Fibroblast of skin of right biceps (primary cell): ENCODE measurements at regions not wholly inside any gene's neighbourhood (a gene's known extent, or its start where the extent isn't known, plus 50 kb on each side); places are given as distances from the start of the nearest gene placed in this dataset.

ENCODE experiments used
- DNase-seq: peaks from one replicate; pipeline ENCODE4 v3.0.0-alpha.2; 2013

DNA sequence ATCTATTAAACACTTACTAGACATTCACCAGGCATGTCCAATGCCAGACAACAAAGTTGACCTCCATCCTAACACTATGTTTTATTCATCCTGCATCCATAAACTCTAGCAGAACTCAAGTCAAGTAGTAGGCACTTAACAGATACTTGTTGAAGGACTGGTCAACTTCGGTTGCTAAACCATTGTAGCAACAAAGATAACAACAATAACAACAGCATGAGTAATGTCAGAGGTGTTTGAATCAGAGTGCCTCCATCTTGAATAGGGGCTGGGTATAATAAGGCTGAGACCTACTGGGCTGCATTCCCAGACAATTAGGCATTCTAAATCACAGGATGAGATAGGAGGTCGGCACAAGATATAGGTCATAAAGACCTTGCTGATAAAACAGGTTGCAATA lies 180.5 kb upstream of the ZNF462 start:
- no peak for DNase-seq

DNA sequence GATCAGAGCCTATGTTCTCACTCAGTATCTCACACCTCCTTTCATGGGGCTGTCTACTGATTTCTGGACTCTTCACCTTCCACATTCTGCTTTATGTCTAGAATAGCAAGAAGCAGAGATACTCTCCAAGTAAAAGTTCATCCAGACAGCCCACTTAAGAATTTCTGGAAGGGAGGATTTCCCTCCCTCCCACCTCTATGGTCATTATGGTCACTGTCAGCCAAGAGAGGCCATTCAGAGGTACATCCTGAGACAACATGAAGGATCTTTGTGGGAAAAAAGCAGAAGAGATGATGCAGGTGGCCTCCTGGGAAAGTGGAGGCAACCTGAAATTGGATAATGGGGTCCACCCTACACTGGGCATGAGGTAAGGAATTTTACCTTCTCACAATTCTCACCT lies 179.5 kb upstream of the ZNF462 start:
- no peak for DNase-seq

DNA sequence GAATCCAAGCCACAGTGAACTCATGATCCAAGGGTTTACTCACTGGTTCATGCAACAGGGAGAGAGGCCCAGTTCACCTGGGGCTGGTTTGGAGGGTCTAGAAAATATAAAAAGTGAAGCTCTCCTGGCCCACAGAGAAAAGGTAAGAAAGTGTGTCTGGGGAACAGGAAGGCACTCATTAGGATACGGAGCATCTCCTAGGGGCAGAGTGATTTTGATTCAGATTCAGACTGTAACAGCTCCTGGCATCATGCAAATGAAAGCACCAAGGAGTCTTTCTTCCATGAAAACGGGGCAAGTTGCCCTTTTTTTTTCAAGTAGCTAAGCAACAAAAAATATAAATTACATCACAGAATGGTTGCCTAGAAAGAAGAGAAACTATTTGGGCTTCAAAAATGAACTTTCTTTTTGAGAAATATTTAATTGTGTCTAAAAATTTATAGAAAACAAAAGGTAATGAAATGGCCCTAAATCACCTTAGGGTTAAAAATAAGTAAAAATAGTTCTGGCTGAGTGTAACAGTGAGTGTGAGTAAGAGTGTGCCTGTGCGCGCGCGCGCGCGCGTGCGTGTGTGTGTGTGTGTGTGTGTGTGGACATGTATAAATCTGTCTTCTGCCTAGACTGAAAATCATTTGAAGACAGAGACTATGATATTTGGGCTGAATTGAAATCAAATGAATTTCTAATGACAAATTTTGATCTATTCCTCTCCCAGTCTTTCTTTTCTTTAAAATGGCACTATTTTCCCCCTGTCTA lies 177.8 kb upstream of the ZNF462 start:
- DNase-seq: no peak

DNA sequence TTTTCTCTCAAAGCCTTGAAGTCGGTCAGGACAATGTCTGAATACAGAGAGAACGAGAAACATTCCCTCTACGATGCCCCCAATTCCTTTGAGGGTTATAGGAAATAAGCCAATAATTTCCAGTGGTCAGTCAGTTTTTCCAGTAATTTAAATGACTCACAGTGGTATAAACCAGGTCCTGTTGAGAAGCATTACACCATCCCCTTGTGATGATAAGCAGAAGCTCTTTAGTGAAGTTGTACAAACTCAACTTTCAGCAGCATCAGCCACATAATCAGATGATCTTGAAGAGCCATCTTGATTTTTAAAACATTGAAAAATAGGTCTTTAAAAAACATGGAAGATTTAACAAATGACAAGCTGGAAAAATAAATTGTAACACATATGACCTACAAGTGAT lies 173.9 kb upstream of the ZNF462 start:
- DNase-seq: peak; percentile 32

DNA sequence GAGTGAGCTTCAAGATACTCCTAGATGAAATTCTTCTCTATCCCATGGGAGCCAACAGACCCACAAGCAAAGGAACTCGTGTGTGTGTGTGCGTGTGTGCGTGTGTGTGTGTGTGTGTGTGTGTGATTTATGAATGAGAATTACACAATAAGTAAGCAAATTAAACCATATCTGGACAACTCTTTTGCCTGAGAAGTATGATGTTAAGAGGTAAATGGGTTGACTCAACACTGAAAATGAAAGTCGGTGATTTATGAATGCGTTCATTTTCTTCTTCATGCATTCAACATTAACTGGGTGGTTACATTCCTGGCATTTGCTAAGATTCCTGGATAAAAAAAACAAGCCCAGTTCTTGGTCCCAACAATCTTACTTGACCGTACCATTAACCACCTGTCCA lies 171.3 kb upstream of the ZNF462 start:
- peak; percentile 30 for DNase-seq

DNA sequence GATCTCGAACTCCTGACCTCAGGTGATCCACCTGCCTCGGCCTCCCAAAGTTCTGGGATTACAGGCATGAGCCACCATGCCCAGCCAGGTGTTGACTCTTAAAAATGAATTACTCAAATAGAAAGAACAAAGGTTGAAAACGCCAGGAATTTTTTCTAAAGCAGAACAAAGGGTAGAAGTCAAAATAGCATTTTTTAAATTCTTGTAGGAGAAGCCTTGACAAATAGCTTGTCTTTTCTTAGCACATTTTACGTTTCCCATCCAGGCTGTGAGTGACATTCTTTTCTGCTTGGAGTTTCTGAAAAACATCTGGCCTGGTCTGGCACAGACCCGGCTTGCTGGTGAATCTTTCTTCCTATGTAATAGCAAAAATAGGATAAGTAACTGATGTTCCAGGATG lies 169.4 kb upstream of the ZNF462 start:
- DNase-seq: no peak

DNA sequence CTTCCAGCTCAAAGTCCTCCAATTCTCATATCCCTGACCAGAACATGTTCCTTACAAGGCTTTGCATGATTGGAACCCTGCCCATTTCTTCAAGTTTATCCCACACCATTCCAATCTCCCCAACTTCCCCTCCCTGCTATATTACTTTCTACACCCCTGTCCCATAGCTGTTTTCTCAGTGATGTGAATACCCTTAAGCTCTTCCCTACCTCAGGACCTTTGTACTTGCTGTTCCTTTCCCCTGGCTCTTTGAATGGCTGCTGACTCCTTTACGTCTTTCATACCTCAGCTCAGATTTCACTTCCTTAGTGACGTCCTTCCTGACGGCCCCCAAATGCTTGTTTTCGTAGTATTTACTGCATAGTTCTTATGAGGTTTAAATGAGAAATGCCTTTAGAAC lies 166.2 kb upstream of the ZNF462 start:
- no peak for DNase-seq

DNA sequence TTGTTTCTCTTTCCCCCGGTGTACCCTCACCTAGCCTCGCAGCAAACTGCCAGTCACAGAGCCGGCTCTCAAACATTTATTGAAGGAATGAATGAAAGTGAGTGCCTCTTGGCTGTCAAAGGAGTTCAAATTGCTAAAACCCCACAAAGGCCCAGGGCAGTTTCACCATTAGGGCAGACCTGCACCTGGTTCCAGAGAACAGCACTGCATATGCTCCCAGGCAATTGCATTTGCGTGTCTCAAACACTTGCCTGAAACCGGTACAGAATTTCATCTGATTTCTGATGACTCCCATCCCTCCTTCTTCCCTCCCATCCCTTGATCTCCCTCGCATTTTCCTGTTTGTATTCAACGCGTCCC lies 165.6 kb upstream of the ZNF462 start:
- DNase-seq: no peak

DNA sequence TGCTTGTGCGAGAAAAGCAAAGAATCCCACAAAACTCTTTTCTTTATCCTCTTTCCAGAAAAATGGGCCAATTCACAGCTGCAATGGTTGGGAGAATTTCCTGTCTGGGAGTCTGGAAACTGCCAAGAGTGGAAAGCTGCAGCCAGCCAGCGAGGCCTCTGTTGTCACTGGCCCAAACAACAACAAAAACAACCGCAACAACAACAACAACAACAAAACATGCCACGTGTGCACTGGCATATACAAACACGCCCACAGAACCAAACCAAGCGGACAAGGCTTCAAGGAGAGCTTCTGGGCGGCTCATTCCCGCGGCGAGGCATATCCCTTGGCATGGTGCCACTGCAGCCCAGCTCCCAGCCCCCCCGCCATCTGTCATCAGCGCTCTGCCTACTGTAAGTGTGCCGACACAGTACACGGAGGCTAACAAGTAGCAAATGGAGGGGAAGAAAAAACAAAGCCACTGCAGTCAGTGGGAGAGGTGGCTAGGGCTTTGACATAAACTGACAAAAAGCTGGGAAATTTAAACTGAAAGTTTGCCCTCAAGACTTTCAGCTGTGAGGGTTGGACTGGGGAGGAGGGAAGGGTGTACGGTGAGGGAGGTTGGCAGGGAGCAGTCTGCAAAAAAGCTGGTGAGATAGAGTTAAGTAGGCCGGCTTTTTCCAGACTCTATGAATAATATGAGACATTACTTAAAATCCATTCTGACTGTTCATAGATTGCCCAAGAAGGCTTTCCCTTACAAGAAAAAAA lies 165.0 kb upstream of the ZNF462 start:
- peak; percentile 78 for DNase-seq

DNA sequence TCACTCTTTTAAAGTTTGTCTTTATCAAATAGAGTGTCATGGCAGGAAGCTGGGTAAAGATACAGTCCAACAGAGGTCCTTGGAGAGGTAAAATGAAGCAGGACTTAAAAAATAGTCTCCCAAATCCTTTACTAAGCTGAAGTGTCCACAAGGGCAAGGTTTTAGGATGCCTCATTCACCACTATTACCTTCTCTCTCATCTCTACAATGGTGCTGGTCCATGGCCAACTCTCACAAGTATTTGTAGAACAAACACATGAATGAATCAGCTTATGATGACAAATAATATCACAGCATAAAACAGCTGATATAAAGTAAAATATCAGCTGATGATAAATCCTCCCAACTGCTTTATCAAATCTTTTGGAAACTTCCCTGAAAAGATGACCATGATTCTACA lies 162.3 kb upstream of the ZNF462 start:
- peak; percentile 72 for DNase-seq

DNA sequence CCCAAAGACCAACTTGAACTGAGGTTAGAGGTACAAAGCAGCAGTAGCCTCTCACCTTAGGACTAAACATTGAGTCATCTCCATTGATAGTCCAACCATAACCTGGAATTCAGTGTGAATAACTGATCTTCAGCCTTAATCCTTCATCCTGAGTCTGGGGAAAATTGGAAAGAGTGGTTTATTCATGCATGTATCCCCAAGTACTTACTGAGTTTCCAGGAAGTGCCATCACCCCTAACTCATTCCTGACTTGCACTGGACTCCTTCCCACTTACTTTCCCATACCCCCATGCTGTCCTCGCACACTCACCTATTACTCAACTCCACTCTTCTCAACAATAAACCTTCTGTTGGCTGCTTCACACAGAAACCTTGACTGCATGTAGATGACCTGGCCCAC lies 161.4 kb upstream of the ZNF462 start:
- DNase-seq: no peak

DNA sequence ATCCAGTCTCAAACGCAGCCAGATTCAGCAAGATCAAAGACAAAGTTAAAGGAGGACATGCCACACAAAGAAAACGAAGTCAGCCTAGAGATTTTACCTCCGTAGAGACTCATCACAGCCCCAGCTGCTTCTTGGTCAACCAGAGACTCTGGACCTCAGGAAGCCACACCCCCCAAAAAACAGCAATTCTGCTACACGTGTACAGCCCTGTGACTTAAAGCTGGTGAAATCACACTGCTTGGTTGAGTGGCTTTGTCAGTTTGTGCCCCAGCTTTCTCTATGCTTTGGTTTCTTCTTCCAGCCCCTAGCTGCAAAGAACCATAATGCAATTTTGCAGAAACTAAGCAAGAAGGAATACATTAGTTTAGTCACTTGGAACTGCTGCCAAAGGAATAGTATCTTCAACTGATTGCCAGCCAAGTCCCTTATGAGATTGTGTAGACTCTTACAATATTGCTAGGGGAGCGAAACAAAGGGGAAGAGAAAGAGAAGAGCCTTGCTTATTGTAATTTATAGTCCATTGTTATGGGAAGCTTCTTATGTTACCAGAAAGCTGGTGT lies 158.8 kb upstream of the ZNF462 start:
- peak; percentile 54 for DNase-seq

DNA sequence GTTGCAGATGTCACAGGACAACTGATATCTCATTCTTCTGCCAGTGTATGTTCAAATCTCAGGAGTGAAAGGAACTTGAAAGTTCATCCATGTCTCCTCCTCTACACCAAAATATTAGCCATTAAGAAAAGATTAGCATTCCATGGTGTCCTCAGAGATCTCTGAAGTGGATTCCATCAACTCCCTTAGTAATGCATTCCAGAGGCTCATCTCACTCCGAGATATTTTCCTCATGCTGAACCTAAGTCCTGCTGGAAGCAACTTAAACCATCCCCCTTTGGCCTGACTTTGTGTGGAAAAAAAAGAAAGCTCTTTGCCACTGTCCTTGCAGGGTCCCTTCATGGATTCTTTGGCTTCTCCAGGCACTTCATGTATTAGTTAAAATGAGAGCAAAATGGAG lies 155.7 kb upstream of the ZNF462 start:
- DNase-seq: peak; percentile 74

DNA sequence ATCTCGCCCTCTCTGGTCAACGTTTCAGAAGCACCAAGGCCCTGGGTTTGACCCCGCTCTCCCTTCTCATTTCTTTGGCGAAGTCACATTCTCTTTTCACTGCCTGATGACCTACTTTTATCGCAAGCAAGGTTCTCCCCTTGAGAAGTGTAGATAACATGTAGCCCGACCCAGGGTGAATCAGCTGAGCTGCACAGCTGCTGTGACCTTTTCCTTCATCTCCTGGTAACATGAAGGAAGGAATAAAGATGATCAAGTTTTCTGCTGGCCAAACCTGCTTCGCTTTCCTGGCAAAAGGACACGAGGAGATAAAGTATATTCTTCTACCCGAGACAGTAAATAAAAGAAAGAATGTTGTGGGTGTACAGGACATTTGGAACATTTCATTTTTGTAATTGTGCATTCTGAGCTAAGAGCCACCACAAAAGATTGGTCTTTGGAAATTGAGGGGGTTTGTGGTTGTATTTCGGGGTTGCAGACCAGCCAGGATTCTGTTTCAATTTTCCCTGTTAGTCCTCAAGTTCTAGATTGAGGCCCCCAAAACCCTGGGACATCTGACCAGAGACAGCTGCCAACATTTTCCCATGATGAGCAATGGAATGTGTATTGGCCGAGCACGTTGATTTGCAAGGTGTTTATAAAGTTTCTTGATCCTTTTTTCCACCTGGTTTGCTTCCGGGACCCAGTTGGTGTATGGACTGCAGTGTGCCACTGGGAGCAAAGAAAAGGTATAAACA lies 155.1 kb upstream of the ZNF462 start:
- DNase-seq: no peak

DNA sequence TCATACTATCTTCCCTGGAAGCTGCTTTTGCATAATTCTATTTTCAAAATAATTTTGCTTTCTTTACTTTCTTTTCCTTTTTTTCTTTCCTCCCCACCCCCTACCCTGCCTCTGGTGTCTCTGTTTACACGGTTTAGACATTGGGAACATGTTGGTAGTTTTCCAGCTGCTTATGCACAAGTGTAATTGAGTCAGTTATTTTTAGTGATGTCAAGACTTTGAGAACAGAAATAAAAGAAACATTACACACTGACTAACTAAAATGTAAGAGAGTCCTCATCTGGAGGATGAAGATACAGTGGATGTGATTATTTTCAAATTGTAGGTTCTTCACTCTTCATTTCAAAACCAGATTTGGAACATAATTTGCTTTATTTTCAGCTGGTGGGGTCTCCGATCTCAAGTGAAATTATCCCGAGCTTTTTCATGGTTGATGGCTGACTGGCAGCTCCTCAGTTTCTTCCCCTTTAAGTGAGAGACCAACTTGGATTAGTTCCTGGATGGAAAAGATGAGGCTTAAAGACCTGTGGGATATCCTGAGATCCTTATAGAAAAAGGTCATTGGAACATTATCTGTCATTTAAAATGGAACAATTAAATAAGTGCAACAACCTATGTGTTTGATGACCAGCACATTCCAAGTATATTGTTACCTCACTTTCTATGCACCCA lies 154.4 kb upstream of the ZNF462 start:
- DNase-seq: peak; percentile 31

DNA sequence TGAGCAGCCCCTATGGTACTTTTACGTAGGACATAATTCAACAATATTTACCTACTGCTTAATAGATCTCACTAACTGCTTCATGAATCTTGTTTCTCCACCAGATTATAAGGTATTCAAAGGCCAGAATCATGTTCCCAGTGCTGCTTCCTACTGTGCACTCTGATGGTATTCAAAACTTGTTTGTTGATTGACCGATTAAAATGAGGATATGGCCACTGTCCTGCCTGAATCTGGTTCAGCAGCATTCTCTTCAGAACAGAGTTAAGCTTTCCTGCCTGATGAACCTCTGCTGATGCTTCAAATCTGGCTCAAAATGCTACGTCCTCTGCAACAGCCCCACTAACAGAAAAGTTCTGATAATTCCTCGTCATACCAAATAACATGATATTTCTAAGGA lies 150.7 kb upstream of the ZNF462 start:
- DNase-seq: no peak

DNA sequence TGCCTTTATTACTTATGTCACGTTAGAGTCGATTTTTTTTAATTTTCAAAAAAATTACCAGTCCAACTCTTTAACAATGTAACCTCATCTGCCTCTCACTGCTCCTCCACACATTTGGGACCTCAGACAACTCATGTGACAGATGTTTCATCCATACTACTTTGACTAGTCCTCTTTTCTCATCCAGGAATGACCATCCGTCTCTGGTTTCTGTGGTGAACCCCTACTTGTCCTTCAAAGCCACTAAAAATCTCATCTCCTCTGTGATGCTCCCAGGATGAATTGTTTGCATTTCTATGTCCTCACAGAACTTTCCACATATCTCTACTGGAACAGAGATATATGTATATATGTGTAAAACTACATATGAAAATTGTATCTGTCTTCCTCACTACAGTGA lies 149.8 kb upstream of the ZNF462 start:
- DNase-seq: no peak

DNA sequence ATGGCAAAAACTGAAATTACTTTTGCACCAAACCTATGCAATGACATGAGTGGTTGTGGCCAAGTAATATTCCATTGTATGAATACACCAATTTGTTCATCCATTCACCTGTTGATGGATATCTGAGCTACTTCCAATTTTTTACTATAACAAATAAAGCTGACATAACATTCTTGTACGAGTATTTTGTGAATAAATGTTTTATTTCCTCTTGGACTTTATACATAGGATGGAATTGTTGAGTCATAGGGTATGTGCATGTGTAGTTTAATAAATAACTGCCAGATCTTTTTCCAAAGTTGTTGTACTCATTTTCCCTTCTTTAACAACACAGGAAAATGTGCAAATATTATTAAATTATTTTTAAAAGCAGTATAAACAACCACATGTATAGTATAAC lies 146.1 kb upstream of the ZNF462 start:
- DNase-seq: no peak

DNA sequence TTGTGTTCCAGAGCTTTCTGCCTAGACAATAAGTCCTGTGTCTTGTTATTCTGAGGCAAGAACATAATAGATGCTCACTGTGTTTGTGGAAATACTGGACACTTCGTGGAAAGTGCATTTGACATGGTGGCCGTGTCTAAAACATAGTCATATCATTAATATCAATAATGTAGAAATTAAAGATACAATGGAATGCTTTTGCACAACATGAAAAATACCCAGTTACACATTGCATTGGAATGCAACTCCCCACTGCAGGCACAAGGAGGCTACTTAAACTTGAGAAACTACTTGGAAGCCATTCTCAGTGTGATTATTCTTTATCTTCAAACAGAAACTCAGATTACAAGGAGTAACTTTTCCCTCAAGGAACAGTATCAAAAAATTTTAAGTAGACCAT lies 145.3 kb upstream of the ZNF462 start:
- DNase-seq: peak; percentile 83

DNA sequence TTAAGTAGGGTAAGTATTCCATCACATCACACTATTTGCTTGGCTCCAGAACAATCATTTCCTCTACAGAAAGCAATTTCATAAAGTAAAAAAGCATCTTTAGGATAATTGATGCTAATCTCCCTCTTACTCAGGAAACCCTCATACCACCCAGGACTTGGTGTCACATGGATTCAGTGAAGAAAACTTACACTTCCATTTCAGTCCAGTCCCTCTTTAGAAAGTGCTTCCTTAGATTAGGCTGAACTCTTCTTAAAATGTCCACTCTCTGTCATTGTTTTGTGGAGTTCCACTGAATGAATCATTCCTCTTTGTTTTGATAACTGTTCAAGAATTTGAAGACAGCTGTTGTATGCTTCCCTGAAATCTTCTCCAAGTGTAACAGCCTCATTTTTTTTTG lies 144.0 kb upstream of the ZNF462 start:
- DNase-seq: peak; percentile 74

DNA sequence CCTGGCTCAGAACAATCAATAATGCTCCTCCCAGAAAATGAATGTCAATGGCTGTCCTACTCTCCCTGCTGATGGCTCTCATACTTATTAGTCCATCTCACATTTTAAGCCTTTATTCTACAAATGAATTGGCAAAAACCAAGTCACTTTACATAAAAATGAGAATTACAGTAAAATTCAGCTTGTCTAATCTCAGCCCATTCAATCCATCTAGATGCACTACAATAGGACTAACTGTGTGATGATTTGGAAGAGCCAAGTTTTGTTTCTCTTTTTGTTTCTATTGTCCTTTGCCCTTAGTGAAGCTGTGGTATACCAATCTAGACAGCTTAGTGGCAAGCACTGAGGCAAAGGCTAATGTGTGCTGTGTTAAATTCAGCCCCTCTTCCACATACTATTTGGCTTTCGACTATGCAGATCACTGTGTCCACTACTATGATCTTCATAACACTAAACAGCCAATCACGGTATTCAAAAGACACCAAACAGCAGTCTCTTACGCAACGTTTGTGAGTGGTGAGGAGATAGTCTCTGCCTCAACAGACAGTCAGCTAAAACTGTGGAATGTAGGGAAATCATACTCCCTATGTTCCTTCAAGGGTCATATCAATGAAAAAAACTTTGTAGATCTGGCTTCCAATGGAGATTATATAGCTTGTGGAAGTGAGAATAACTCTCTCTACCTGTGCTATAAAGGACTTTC lies 140.8 kb upstream of the ZNF462 start:
- DNase-seq: no peak

DNA sequence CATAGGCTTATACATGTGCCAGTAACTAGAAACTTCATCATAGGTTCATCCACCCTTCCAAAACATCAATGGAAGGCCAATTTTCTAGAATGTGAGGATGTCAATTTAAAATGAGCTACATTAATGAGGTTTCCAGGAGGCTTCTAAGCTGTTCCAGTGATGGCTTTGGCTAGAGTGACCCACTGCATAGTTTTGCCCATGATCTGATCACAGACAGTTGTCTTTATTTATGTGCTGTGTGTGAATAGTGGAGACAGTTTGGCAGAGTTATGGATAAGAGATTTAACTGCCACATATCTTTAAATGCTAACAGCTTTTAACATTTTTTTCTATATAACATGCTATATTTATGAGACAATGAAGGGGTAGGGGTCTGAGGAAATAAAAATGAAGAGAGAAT lies 139.0 kb upstream of the ZNF462 start:
- no peak for DNase-seq

DNA sequence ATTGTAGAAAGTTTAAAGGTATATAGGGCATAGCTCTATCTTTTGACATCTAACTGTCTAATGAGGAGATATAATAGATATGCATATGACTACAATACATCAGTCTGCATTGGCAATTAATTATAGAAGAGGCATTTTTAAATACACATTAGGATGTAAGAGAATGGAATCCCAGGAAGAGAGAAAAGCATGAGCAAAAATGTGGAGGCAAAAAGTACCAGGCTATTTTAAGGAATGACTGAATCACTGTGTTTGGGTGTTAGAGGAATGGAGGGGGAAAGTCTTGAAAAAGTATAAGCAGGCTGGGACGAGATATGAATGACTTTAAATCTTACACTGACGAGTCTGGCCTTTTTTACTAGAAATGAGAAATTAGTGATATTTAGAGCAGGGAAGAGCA lies 138.4 kb upstream of the ZNF462 start:
- no peak for DNase-seq
